Retinal pigment epithelial cell (primary cell): ENCODE measurements at regions not wholly inside any gene's neighbourhood (a gene's known extent, or its start where the extent isn't known, plus 50 kb on each side); places are given as distances from the start of the nearest gene placed in this dataset.

Experiments
- DNase-seq: peaks from one replicate; pipeline ENCODE4 v3.0.0-alpha.2; 2010; ENCODE audit warnings: low read depth
- H3K4me3 ChIP-seq: 2 replicates; pipeline ENCODE4 v1.5.1; 2011; ENCODE audit warnings: mild to moderate bottlenecking, low read length, control low read depth, moderate library complexity
- TF ChIP-seq, protein P1 (sequence below): conservative IDR thresholded peaks from 2 replicates; pipeline ENCODE4 v1.5.1; 2011; ENCODE audit warnings: low read depth, low read length, control low read depth, inconsistent platforms

DNA sequence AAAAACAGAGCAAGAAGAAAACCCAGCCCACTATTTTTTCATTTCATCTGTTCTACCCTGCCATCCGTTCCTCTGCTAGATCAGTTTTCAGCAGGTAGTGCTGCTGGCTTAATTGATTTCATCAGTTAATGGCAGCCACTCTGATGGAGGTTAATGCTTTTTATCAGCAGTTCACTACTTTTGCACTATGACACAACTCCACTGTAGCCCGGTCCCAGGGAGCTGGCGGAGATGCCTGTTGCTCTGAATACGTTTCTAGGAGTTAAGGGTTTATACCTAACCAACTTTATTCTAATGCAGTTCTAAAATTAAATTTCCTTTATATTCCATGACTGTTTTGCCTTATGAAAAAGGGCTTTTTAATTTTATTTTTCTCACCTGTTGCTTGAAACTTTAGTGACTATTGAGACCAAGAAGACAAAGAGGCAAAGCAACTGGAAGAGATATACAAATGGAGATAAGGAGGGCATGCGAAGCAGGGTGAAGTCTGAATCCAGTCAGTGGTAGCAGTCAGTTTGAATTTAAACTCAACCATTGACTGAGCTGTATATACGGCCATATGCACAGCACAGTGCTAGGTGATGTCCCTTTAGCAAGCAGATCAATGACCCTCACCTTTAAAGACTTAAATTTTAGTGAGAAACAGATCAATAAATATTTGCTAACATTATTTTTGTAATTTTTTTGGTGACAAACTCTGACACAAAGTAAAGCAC lies 477.9 kb downstream of the LMO4 start:
- H3K4me3 ChIP-seq: peak overlapping the region; percentile 27
- TF ChIP-seq, protein P1, sequence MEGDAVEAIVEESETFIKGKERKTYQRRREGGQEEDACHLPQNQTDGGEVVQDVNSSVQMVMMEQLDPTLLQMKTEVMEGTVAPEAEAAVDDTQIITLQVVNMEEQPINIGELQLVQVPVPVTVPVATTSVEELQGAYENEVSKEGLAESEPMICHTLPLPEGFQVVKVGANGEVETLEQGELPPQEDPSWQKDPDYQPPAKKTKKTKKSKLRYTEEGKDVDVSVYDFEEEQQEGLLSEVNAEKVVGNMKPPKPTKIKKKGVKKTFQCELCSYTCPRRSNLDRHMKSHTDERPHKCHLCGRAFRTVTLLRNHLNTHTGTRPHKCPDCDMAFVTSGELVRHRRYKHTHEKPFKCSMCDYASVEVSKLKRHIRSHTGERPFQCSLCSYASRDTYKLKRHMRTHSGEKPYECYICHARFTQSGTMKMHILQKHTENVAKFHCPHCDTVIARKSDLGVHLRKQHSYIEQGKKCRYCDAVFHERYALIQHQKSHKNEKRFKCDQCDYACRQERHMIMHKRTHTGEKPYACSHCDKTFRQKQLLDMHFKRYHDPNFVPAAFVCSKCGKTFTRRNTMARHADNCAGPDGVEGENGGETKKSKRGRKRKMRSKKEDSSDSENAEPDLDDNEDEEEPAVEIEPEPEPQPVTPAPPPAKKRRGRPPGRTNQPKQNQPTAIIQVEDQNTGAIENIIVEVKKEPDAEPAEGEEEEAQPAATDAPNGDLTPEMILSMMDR: no peak

DNA sequence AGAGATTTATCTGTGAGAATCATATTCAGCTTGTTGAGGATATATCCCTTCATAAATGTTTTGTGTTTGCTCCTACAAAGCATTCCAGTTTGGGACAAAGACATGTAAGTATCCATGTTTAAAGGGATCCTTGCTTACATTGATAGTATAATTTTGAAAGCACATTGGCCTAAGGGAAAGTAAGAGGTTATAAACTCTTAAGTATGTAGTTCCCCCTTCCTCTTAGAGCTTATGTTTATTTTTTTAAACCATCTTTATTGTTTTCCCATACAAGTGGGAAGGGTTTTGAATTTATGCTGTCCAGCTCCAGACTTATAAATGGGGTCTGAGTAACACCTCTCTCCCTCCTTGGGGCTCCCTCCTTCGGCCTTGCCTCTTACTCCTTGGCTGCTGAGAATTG lies 481.5 kb downstream of the LMO4 start:
- DNase-seq: no peak
- TF ChIP-seq, protein P1: no peak
- H3K4me3 ChIP-seq: no peak overlapping the region

More for the DNA sequence above, 477.9 kb downstream of the LMO4 start:
- no peak for DNase-seq

DNA sequence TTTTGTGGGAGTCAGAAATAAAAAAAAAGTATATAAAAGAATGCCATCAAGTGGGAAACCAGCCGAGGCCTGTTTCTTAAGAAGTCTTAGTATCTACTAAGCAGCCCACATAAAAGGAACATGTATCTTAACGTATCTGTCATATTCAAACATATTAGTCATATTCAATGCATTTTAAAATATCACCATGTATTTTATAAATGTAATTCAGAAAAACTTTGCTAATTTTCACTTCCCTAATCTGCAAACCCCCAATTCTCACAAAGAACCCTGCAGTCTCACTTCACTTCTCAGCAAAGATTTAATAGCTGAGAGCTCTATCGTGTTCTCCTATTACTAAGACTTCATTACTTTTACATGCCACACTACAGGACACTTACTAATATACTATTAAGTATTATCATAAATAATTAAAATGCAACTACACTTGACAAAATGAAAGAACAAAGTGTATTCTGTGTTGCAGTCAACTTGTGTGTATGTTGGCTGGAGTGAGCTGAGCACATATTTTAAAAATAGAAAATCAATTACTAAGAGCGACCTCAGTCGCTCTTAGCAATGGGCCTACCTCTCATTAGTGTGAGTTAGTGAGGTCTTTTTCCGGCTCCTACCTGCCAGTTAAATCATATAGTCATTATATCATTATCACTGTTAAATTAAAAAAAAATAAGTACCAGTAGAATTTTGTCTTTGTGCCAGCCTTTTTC lies 484.3 kb downstream of the LMO4 start:
- DNase-seq: no peak
- H3K4me3 ChIP-seq: no peak overlapping the region
- TF ChIP-seq, protein P1: no peak

DNA sequence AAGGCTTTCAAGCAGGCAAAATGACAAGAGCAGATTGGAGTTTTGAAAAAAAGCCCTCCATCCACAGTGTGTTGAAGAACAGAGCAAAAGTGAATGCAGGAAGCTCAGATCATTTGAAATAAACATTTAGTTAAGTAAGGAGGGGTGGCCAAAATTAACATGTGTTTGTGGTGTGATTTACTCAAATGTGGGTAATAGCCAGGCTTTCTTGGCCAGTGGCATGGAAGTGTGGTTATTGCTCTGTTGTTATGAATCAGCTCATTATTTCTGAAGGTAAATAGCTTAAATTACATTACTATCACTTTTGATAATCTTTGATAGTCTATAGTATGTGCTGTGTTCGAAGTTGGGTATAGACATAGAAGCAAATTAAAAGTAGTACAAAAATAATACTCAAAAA lies 485.9 kb downstream of the LMO4 start:
- no peak overlapping the region for H3K4me3 ChIP-seq
- TF ChIP-seq, protein P1: no peak
- DNase-seq: no peak

DNA sequence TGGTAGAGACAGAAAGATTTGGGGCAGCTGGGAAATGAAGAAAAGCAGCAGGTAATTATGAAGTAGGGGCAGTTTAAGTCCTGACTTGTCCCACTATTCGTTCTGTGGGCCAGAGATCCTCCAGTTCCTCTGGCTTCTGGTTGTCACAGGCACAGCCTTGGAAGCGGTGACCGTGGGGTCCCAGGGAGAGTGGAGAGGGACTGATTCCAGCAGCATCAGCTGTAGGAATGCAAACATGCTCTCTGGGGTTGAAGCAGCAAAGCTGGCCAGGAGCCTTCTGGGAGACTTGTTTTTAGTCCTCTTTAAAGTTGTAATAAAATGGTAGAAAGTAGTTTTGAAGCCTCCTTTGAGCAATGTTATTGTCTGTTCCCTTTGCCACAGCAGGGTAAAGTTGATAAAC lies 488.0 kb downstream of the LMO4 start:
- no peak for DNase-seq
- TF ChIP-seq, protein P1: no peak
- no peak overlapping the region for H3K4me3 ChIP-seq

DNA sequence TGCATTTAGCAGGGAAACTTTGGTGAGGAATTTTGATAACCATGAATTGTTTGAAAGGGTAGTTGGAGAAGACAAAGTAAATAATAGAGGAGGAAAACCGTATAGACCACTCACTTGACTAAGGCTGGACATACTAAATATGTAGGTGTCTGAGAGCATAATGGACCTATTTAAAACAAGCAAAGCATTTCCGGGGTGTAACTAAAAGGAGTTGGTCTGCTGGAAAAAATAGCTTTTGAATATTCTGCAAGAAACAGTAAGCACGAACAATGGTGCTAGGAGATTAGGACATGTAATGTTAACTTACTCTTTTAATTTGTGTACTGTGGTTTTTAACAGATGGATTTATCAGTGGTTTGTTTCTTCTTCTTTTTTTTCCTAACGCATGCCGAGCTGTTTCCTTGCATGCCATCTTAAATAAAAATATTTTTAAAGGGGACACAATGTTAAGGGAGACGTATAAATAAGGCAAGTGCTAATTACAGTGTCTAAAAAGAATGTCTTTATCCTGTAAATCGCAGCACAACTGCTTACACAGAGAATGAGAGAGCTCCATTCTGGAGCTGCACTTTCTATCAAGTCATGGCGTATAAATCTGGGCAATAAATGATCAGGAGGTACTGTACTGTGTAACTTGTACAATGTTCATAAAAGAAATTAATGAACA lies 492.1 kb downstream of the LMO4 start:
- TF ChIP-seq, protein P1: no peak
- DNase-seq: no peak
- H3K4me3 ChIP-seq: no peak overlapping the region
